PC-9 (cell line): ENCODE measurements at regions not wholly inside any gene's neighbourhood (a gene's known extent, or its start where the extent isn't known, plus 50 kb on each side); places are given as distances from the start of the nearest gene placed in this dataset.

ENCODE experiments used
- CTCF ChIP-seq: fragments of 200-600 bp; sonication (generic); conservative IDR thresholded peaks from 2 replicates; pipeline ENCODE4 v1.6.1; 2017; ENCODE audit warnings: mixed run types, antibody characterized with exemption, mild to moderate bottlenecking, moderate library complexity
- EZH2 ChIP-seq: fragments of 200-600 bp; sonication (generic); IDR thresholded peaks from 2 replicates; pipeline ENCODE4 v1.8.0; 2017; ENCODE audit warnings: antibody characterized with exemption, low read depth

GRCh38 chr16:65222536-65222935 lies 100.7 kb upstream of the CDH11 start:
- TF ChIP-seq CTCF (no peak), EZH2 (no peak)
